H1 (cell line): ENCODE measurements at regions not wholly inside any gene's neighbourhood (a gene's known extent, or its start where the extent isn't known, plus 50 kb on each side); places are given as distances from the start of the nearest gene placed in this dataset.
"Not testable (repeated sequence)": the region's sequence is repeated elsewhere in the genome, so short reads cannot be mapped to it uniquely, and the experiment has no call there.

Experiments used
- CTCF ChIA-PET: fragments of 300-600 bp; sonication (Branson Sonifier 250); formaldehyde crosslinking; loops from one replicate; lab custom pipeline; 2021; ENCODE audit not compliant: partially characterized antibody; lab: Charles Lee
- POLR2A ChIA-PET: fragments of 300-600 bp; sonication (Branson Sonifier 250); formaldehyde crosslinking; loops from one replicate; lab custom pipeline; 2021; ENCODE audit warnings: inconsistent platforms; ENCODE audit not compliant: partially characterized antibody; lab: Charles Lee
- DNase-seq, 2 experiments: peaks; one replicate each; pipeline versions ENCODE4 v3.0.0 to v3.0.0-alpha.2; 2010 to 2022; ENCODE audit warnings: low spot score in 2 of 2, low read depth in 1 of 2, mixed read lengths in 1 of 2
- FAIRE-seq: peaks from 2 replicates; lab custom pipeline; 2011; peaks lifted over from hg19 to GRCh38; lab: Jason Lieb, UNC
- H2AFZ ChIP-seq: 2 replicates; pipeline ENCODE4 v1.8.1; 2012; ENCODE audit warnings: low read length, inconsistent platforms
- H2AK5ac ChIP-seq: 2 replicates; pipeline ENCODE4 v1.6.1; 2013; ENCODE audit warnings: low read depth, low read length
- H2BK120ac ChIP-seq: replicated peaks from 2 replicates; pipeline ENCODE3; 2013; ENCODE audit warnings: low read depth, low read length, inconsistent platforms
- H2BK12ac ChIP-seq: 2 replicates; pipeline ENCODE4 v1.6.1; 2013; ENCODE audit warnings: low read depth, low read length
- H2BK15ac ChIP-seq: 2 replicates; pipeline ENCODE4 v1.6.1; 2013; ENCODE audit warnings: low read length
- H2BK20ac ChIP-seq: 2 replicates; pipeline ENCODE4 v1.6.1; 2013; ENCODE audit warnings: low read length
- H2BK5ac ChIP-seq: 2 replicates; pipeline ENCODE4 v1.6.1; 2013; ENCODE audit warnings: low read depth, low read length
- H3K14ac ChIP-seq: 2 replicates; pipeline ENCODE4 v1.6.1; 2013; ENCODE audit warnings: inconsistent platforms; ENCODE audit not compliant: insufficient read length
- H3K18ac ChIP-seq: 2 replicates; pipeline ENCODE4 v1.6.1; 2013; ENCODE audit warnings: low read length; ENCODE audit errors: extremely low read depth
- H3K23ac ChIP-seq: 2 replicates; pipeline ENCODE4 v1.6.1; 2013; ENCODE audit warnings: inconsistent platforms; ENCODE audit not compliant: insufficient read length
- H3K23me2 ChIP-seq: 2 replicates; pipeline ENCODE4 v1.6.1; 2013; ENCODE audit warnings: low read depth, low read length
- H3K27ac ChIP-seq: 2 replicates; pipeline ENCODE4 v1.6.1; 2011; ENCODE audit warnings: low read depth, low read length, inconsistent platforms
- H3K27me3 ChIP-seq, 4 experiments: replicated peaks in 1 of 4; 1 replicate in 1 of 4; 2 replicates in 3 of 4; pipeline versions ENCODE4 v1.6.1 to v1.8.1; 2011 to 2013; ENCODE audit warnings: low read length in 3 of 4, mild to moderate bottlenecking in 3 of 4, inconsistent platforms in 2 of 4, mixed read lengths in 2 of 4, moderate library complexity in 1 of 4; ENCODE audit not compliant: control insufficient read depth in 3 of 4, insufficient read depth in 3 of 4; ENCODE audit errors: extremely low read depth in 1 of 4
- H3K36me3 ChIP-seq, 4 experiments: 2 replicates each; pipeline versions ENCODE4 v1.6.1 to v1.8.1; 2011 to 2013; ENCODE audit warnings: mild to moderate bottlenecking in 4 of 4, low read length in 3 of 4, moderate library complexity in 2 of 4, control low read depth in 1 of 4, inconsistent platforms in 1 of 4; ENCODE audit not compliant: insufficient read depth in 4 of 4, control insufficient read depth in 2 of 4
- H3K4ac ChIP-seq: replicated peaks from 2 replicates; pipeline ENCODE3; 2013; ENCODE audit warnings: low read length, low read depth, mixed read lengths, inconsistent platforms; ENCODE audit not compliant: insufficient read length
- H3K4me1 ChIP-seq, 4 experiments: replicated peaks in 1 of 4; 1 replicate in 1 of 4; 2 replicates in 3 of 4; pipeline versions ENCODE4 v1.6.1 to v1.8.1; 2011 to 2013; ENCODE audit warnings: low read length in 3 of 4, inconsistent platforms in 2 of 4, mixed read lengths in 1 of 4; ENCODE audit not compliant: insufficient read depth in 4 of 4, control insufficient read depth in 3 of 4
- H3K4me2 ChIP-seq, 2 experiments: 2 replicates each; pipeline versions ENCODE4 v1.6.1 to v1.8.1; 2011 to 2013; ENCODE audit warnings: low read depth in 2 of 2, low read length in 2 of 2, control low read depth in 1 of 2, inconsistent platforms in 1 of 2, mild to moderate bottlenecking in 1 of 2; ENCODE audit not compliant: insufficient read depth in 1 of 2
- H3K4me3 ChIP-seq, 4 experiments: fragments of 200-600, 300-600 bp in 1 of 4; sonication (generic), shearing (Covaris generic), sonication (Bioruptor Twin) in 1 of 4; 2 replicates each; pipeline versions ENCODE4 v1.5.1 to v1.8.1; 2011 to 2016; ENCODE audit warnings: low read length in 4 of 4, low read depth in 3 of 4, control low read depth in 2 of 4, inconsistent platforms in 2 of 4, mild to moderate bottlenecking in 2 of 4, mixed read lengths in 1 of 4, moderate library complexity in 1 of 4; ENCODE audit not compliant: insufficient read depth in 2 of 4; ENCODE audit errors: extremely low read depth in 1 of 4
- H3K56ac ChIP-seq: replicated peaks from 2 replicates; pipeline ENCODE3; 2013; ENCODE audit warnings: low read depth, mild to moderate bottlenecking, mixed read lengths, low read length, inconsistent platforms; ENCODE audit not compliant: insufficient read length
- H3K79me1 ChIP-seq: 2 replicates; pipeline ENCODE4 v1.6.1; 2013; ENCODE audit warnings: low read depth, low read length, control low read depth
- H3K79me2 ChIP-seq, 2 experiments: 2 replicates each; pipeline versions ENCODE4 v1.6.1 to v1.8.1; 2012 to 2013; ENCODE audit warnings: low read length in 2 of 2, mild to moderate bottlenecking in 2 of 2, inconsistent platforms in 1 of 2; ENCODE audit not compliant: insufficient read depth in 2 of 2, control insufficient read depth in 1 of 2
- H3K9ac ChIP-seq, 4 experiments: replicated peaks in 1 of 4; 1 replicate in 1 of 4; 2 replicates in 3 of 4; pipeline versions ENCODE4 v1.6.1 to v1.8.1; 2011 to 2013; ENCODE audit warnings: low read depth in 3 of 4, low read length in 3 of 4, control low read depth in 2 of 4, mild to moderate bottlenecking in 2 of 4, moderate library complexity in 2 of 4, inconsistent platforms in 1 of 4; ENCODE audit errors: extremely low read depth in 1 of 4
- H3K9me3 ChIP-seq, 2 experiments: 2 replicates each; pipeline versions ENCODE4 v1.6.1 to v1.8.1; 2012 to 2013; ENCODE audit warnings: mild to moderate bottlenecking in 2 of 2, moderate library complexity in 2 of 2, control low read depth in 1 of 2, inconsistent platforms in 1 of 2, low read depth in 1 of 2, low read length in 1 of 2, mixed read lengths in 1 of 2; ENCODE audit not compliant: insufficient read depth in 2 of 2
- H4K20me1 ChIP-seq, 2 experiments: replicated peaks in 1 of 2; 2 replicates each; pipeline versions ENCODE3 to v1.8.1; 2011 to 2013; ENCODE audit warnings: inconsistent platforms in 2 of 2, low read length in 2 of 2, mild to moderate bottlenecking in 1 of 2; ENCODE audit not compliant: insufficient read depth in 2 of 2, control insufficient read depth in 1 of 2
- H4K5ac ChIP-seq: 2 replicates; pipeline ENCODE4 v1.6.1; 2013; ENCODE audit warnings: low read length, low read depth, mixed read lengths, inconsistent platforms; ENCODE audit not compliant: insufficient read length
- H4K8ac ChIP-seq: 2 replicates; pipeline ENCODE4 v1.8.0; 2013; ENCODE audit warnings: mild to moderate bottlenecking, moderate library complexity, low read length, inconsistent platforms; ENCODE audit not compliant: insufficient read depth; ENCODE audit errors: extremely low read depth
- H4K91ac ChIP-seq: replicated peaks from 2 replicates; pipeline ENCODE3; 2013; ENCODE audit warnings: low read length, mixed read lengths, inconsistent platforms; ENCODE audit not compliant: insufficient read length
- HDAC6 ChIP-seq: IDR thresholded peaks from one replicate; pipeline ENCODE4 v1.7.1; 2012; ENCODE audit warnings: low read depth, mild to moderate bottlenecking, inconsistent platforms, low read length, moderate library complexity
- RAD21 ChIP-seq, 2 experiments: IDR thresholded peaks in 1 of 2; conservative IDR thresholded peaks in 1 of 2; 2 replicates each; pipeline ENCODE4 v1.6.1; 2011; ENCODE audit warnings: low read depth in 2 of 2, low read length in 2 of 2, improper control_type of control experiment in 1 of 2, inconsistent platforms in 1 of 2, mild to moderate bottlenecking in 1 of 2, moderate library complexity in 1 of 2
- TEAD4 ChIP-seq: IDR thresholded peaks from 2 replicates; pipeline ENCODE4 v1.6.1; 2012; ENCODE audit warnings: low read depth, low read length, inconsistent platforms, mixed read lengths
- WGBS, 2 experiments: shearing (Covaris generic) in 1 of 2; methylation state at CpG; one replicate each; pipeline versions ENCODE4 v1.1.6 to v1.1.7; 2013 to 2015; ENCODE audit warnings: low lambda C conversion rate in 2 of 2, mixed read lengths in 2 of 2, inconsistent platforms in 1 of 2, low coverage in 1 of 2, missing lambda C conversion rate in 1 of 2; ENCODE audit not compliant: insufficient replicate concordance in 2 of 2, insufficient coverage in 1 of 2, insufficient read length in 1 of 2; ENCODE audit errors: extremely low coverage in 1 of 2, missing lambda C conversion rate in 1 of 2; 5-methylcytosine and 5-hydroxymethylcytosine counted together

- TF ChIP-seq HDAC6 (no peak), RAD21 (IDR thresholded peaks at IDR 0.05 in 1 of 2, conservative IDR thresholded peaks at IDR 0.05 in 1 of 2; ENCODE audit: low read depth in 2 of 2, low read length in 2 of 2) (no peak), TEAD4 (no peak)
- TF ChIP-seq, all 59 proteins: peak for 0
Measured at GRCh38 chr6:139879823-139880356, 505.4 kb upstream of the CITED2 start (continued).

- WGBS, 2 experiments: 92% methylated on average over 11 of the region's 12 CpGs; no CpG with 5 or more reads in 1 of the 2 experiments
- H2BK12ac ChIP-seq, CTCF ChIA-PET, H2BK120ac ChIP-seq, H4K5ac ChIP-seq, DNase-seq, H3K36me3 ChIP-seq, H3K79me2 ChIP-seq, H3K9ac ChIP-seq, H3K23ac ChIP-seq, FAIRE-seq, H3K9me3 ChIP-seq, H2BK15ac ChIP-seq, H3K14ac ChIP-seq, H3K23me2 ChIP-seq, H2BK20ac ChIP-seq, H4K20me1 ChIP-seq, H3K27me3 ChIP-seq, H3K79me1 ChIP-seq, H3K4ac ChIP-seq, H3K56ac ChIP-seq, H2BK5ac ChIP-seq, H3K4me3 ChIP-seq, POLR2A ChIA-PET, H3K4me2 ChIP-seq, H3K18ac ChIP-seq, H2AFZ ChIP-seq, H3K27ac ChIP-seq, H4K8ac ChIP-seq, H2AK5ac ChIP-seq, H4K91ac ChIP-seq: not testable (repeated sequence)
- H3K4me1 ChIP-seq: peaks cover 2 to 24% (median 10%) of the 10 kb centered on the region in 4 experiments; a peak in 6 of 7 replicates
Measured at GRCh38 chr6:139879241-139879640, 504.8 kb upstream of the CITED2 start.
